GM12878 (cell line): ENCODE measurements at regions not wholly inside any gene's neighbourhood (a gene's known extent, or its start where the extent isn't known, plus 50 kb on each side); places are given as distances from the start of the nearest gene placed in this dataset.

ENCODE experiments used
- CTCF ChIP-seq, 3 experiments: IDR thresholded peaks in 2 of 3; conservative IDR thresholded peaks in 1 of 3; 2 replicates each; pipeline ENCODE4 v1.5.1; 2011; ENCODE audit warnings: low read depth in 3 of 3, low read length in 3 of 3, mild to moderate bottlenecking in 3 of 3, control low read depth in 2 of 3, moderate library complexity in 2 of 3, inconsistent platforms in 1 of 3, mixed read lengths in 1 of 3; ENCODE audit not compliant: control insufficient read depth in 2 of 3, insufficient read depth in 1 of 3; ENCODE audit errors: extremely low read depth in 1 of 3
- IRF3 ChIP-seq: fragments of 450-650 bp; IDR thresholded peaks from 2 replicates; pipeline ENCODE4 v1.6.1; 2014; ENCODE audit warnings: mild to moderate bottlenecking
- STAT1 ChIP-seq: fragments of 450-650 bp; conservative IDR thresholded peaks from 2 replicates; pipeline ENCODE4 v1.6.1; 2014; ENCODE audit warnings: antibody characterized with exemption, mild to moderate bottlenecking
- TAF1 ChIP-seq: IDR thresholded peaks from 2 replicates; pipeline ENCODE4 v1.6.1; 2011; ENCODE audit warnings: mild to moderate bottlenecking, low read depth, low read length, borderline replicate concordance
- TF ChIP-seq, protein P1 (sequence below): IDR thresholded peaks from 2 replicates; pipeline ENCODE4 v1.6.1; 2011; ENCODE audit warnings: borderline replicate concordance, low read depth, mild to moderate bottlenecking, moderate library complexity, low read length; ENCODE audit not compliant: insufficient read depth, poor library complexity, severe bottlenecking
- TF ChIP-seq, protein P2 (sequence below): IDR thresholded peaks from 2 replicates; pipeline ENCODE4 v1.6.1; 2012; ENCODE audit warnings: low read length, inconsistent platforms
- TF ChIP-seq, protein P3 (sequence below): IDR thresholded peaks from 2 replicates; pipeline ENCODE4 v1.6.1; 2012; ENCODE audit warnings: low read depth, low read length, improper control_type of control experiment

GRCh38 chr16:8204096-8204495, 386.2 kb downstream of the TMEM114 start:
- no peak for TF ChIP-seq IRF3
- TF ChIP-seq, protein P1, sequence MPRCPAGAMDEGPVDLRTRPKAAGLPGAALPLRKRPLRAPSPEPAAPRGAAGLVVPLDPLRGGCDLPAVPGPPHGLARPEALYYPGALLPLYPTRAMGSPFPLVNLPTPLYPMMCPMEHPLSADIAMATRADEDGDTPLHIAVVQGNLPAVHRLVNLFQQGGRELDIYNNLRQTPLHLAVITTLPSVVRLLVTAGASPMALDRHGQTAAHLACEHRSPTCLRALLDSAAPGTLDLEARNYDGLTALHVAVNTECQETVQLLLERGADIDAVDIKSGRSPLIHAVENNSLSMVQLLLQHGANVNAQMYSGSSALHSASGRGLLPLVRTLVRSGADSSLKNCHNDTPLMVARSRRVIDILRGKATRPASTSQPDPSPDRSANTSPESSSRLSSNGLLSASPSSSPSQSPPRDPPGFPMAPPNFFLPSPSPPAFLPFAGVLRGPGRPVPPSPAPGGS = no peak
- no peak for TF ChIP-seq CTCF (IDR thresholded peaks at IDR 0.05 in 2 of 3, conservative IDR thresholded peaks at IDR 0.05 in 1 of 3; ENCODE audit: control insufficient read depth in 2 of 3, extremely low read depth in 1 of 3, insufficient read depth in 1 of 3, low read depth in 3 of 3, low read length in 3 of 3)
- TF ChIP-seq, protein P2, sequence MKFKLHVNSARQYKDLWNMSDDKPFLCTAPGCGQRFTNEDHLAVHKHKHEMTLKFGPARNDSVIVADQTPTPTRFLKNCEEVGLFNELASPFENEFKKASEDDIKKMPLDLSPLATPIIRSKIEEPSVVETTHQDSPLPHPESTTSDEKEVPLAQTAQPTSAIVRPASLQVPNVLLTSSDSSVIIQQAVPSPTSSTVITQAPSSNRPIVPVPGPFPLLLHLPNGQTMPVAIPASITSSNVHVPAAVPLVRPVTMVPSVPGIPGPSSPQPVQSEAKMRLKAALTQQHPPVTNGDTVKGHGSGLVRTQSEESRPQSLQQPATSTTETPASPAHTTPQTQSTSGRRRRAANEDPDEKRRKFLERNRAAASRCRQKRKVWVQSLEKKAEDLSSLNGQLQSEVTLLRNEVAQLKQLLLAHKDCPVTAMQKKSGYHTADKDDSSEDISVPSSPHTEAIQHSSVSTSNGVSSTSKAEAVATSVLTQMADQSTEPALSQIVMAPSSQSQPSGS = no peak
- TF ChIP-seq TAF1 = no peak
- TF ChIP-seq STAT1 = no peak
- TF ChIP-seq, protein P3, sequence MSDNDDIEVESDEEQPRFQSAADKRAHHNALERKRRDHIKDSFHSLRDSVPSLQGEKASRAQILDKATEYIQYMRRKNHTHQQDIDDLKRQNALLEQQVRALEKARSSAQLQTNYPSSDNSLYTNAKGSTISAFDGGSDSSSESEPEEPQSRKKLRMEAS = no peak
